Mesenchymal stem cell (in vitro differentiated cells and primary cell): ENCODE measurements at regions not wholly inside any gene's neighbourhood (a gene's known extent, or its start where the extent isn't known, plus 50 kb on each side); places are given as distances from the start of the nearest gene placed in this dataset.

Source experiments
- DNase-seq: peaks from one replicate; pipeline ENCODE4 v3.0.0-alpha.2; 2013
- H2AFZ ChIP-seq: one replicate; pipeline ENCODE4 v1.6.1; 2013; ENCODE audit warnings: low read depth, mild to moderate bottlenecking, control low read depth, inconsistent platforms, low read length, moderate library complexity
- H2AK5ac ChIP-seq: 2 replicates; pipeline ENCODE4 v1.6.1; 2013; ENCODE audit warnings: low read length, moderate library complexity, mild to moderate bottlenecking, inconsistent platforms; ENCODE audit not compliant: severe bottlenecking
- H2BK120ac ChIP-seq: one replicate; pipeline ENCODE4 v1.6.1; 2013; ENCODE audit warnings: low read depth, mild to moderate bottlenecking, inconsistent platforms, low read length, moderate library complexity
- H2BK12ac ChIP-seq, 2 experiments: one replicate each; pipeline ENCODE4 v1.6.1; 2013; ENCODE audit warnings: inconsistent platforms in 2 of 2, low read length in 2 of 2, mild to moderate bottlenecking in 2 of 2, moderate library complexity in 2 of 2, control low read depth in 1 of 2
- H2BK15ac ChIP-seq: one replicate; pipeline ENCODE4 v1.6.1; 2013; ENCODE audit warnings: mild to moderate bottlenecking, low read depth, inconsistent platforms; ENCODE audit not compliant: poor library complexity, severe bottlenecking
- H2BK5ac ChIP-seq: 2 replicates; pipeline ENCODE4 v1.6.1; 2013; ENCODE audit warnings: low read depth, mild to moderate bottlenecking, low read length, control low read depth, inconsistent platforms; ENCODE audit not compliant: poor library complexity, severe bottlenecking
- H3K14ac ChIP-seq, 2 experiments: one replicate each; pipeline ENCODE4 v1.6.1; 2013; ENCODE audit warnings: inconsistent platforms in 2 of 2, low read length in 2 of 2, control low read depth in 1 of 2, mild to moderate bottlenecking in 1 of 2, moderate library complexity in 1 of 2
- H3K18ac ChIP-seq, 2 experiments: one replicate each; pipeline ENCODE4 v1.6.1; 2013; ENCODE audit warnings: inconsistent platforms in 2 of 2, low read length in 2 of 2, control low read depth in 1 of 2, low read depth in 1 of 2, mild to moderate bottlenecking in 1 of 2
- H3K23ac ChIP-seq, 2 experiments: one replicate each; pipeline ENCODE4 v1.6.1; 2013; ENCODE audit warnings: inconsistent platforms in 2 of 2, low read length in 2 of 2, mild to moderate bottlenecking in 2 of 2, moderate library complexity in 2 of 2, control low read depth in 1 of 2
- H3K27ac ChIP-seq: 2 replicates; pipeline ENCODE4 v1.5.1; 2013; ENCODE audit warnings: mild to moderate bottlenecking, moderate library complexity, low read length, control low read depth, inconsistent platforms; ENCODE audit not compliant: poor library complexity, severe bottlenecking
- H3K27me3 ChIP-seq, 2 experiments: 2 replicates each; pipeline versions ENCODE4 v1.6.1 to v1.7.0; 2013; ENCODE audit warnings: low read length in 2 of 2, mild to moderate bottlenecking in 2 of 2, moderate library complexity in 2 of 2, control low read depth in 1 of 2, inconsistent platforms in 1 of 2; ENCODE audit not compliant: control insufficient read depth in 1 of 2, insufficient read depth in 1 of 2
- H3K36me3 ChIP-seq, 2 experiments: 2 replicates each; pipeline versions ENCODE4 v1.6.1 to v1.7.0; 2013; ENCODE audit warnings: low read length in 2 of 2, control low read depth in 1 of 2, inconsistent platforms in 1 of 2, low read depth in 1 of 2, mild to moderate bottlenecking in 1 of 2; ENCODE audit not compliant: insufficient read depth in 2 of 2, control insufficient read depth in 1 of 2
- H3K4ac ChIP-seq, 2 experiments: one replicate each; pipeline ENCODE4 v1.6.1; 2013; ENCODE audit warnings: inconsistent platforms in 2 of 2, low read length in 2 of 2, mild to moderate bottlenecking in 2 of 2, moderate library complexity in 2 of 2, control low read depth in 1 of 2, low read depth in 1 of 2
- H3K4me1 ChIP-seq: 2 replicates; pipeline ENCODE4 v1.6.1; 2013; ENCODE audit warnings: low read depth, low read length, control low read depth; ENCODE audit not compliant: control insufficient read depth, insufficient read depth
- H3K4me2 ChIP-seq: 2 replicates; pipeline ENCODE4 v1.6.1; 2013; ENCODE audit warnings: low read length, mild to moderate bottlenecking, inconsistent platforms; ENCODE audit not compliant: poor library complexity, severe bottlenecking
- H3K4me3 ChIP-seq, 2 experiments: 2 replicates each; pipeline versions ENCODE4 v1.5.1 to v1.7.0; 2013; ENCODE audit warnings: low read length in 2 of 2, mild to moderate bottlenecking in 2 of 2, control low read depth in 1 of 2, low read depth in 1 of 2; ENCODE audit not compliant: insufficient read depth in 1 of 2
- H3K79me1 ChIP-seq: replicated peaks from 2 replicates; pipeline ENCODE4 v1.6.1; 2013; ENCODE audit warnings: mild to moderate bottlenecking, control low read depth, low read length, inconsistent platforms; ENCODE audit not compliant: poor library complexity, severe bottlenecking
- H3K9ac ChIP-seq: 2 replicates; pipeline ENCODE4 v1.7.0; 2013; ENCODE audit warnings: mild to moderate bottlenecking, low read length, moderate library complexity
- H3K9me3 ChIP-seq: 2 replicates; pipeline ENCODE4 v1.7.0; 2013; ENCODE audit warnings: mild to moderate bottlenecking, low read length; ENCODE audit not compliant: control insufficient read depth
- H4K8ac ChIP-seq: one replicate; pipeline ENCODE4 v1.6.1; 2013; ENCODE audit warnings: inconsistent platforms, mild to moderate bottlenecking, low read length, moderate library complexity
- H4K91ac ChIP-seq: one replicate; pipeline ENCODE4 v1.6.1; 2013; ENCODE audit warnings: mild to moderate bottlenecking, low read length, inconsistent platforms
- WGBS: methylation state at CpG from one replicate; pipeline ENCODE4 v1.1.7; 2013; ENCODE audit warnings: mixed read lengths; 5-methylcytosine and 5-hydroxymethylcytosine counted together

DNA sequence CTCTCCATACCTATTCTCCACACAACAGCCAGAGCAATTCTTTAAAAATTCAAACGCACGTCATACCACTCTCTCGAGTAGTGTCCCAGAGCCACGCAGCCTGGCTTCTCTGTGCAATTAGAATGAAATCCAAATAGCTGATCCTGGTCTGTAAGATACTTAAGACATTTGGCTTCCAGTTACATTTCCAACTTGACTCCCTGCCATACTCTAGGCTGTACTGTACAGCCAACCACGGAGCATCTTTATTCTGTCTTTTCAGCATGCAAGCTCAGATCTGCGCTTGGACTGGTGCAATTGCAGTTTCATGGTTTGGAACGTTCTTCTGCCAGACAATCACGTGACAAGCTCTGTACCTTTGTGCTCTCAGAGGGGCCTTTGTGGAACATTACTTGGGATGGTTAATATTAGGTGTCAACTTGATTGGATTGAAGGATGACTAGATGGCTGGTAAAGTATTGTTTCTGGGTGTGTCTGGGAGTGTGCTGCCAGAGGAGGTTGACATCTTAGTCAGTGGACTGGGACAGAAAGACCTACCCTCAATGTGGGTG lies 325.6 kb downstream of the SOX11 start:
- no peak overlapping the region for H3K4ac ChIP-seq
- no peak overlapping the region for H2AK5ac ChIP-seq
- H3K23ac ChIP-seq = no peak overlapping the region
- H4K91ac ChIP-seq = no peak overlapping the region
- H3K14ac ChIP-seq = no peak overlapping the region
- no peak overlapping the region for H4K8ac ChIP-seq
- no peak for DNase-seq
- no peak overlapping the region for H2BK12ac ChIP-seq
- H3K9ac ChIP-seq = no peak overlapping the region
- 87% methylated on average over 8 of the region's 8 CpGs for WGBS
- no peak overlapping the region for H3K4me2 ChIP-seq
- H3K4me3 ChIP-seq = no peak overlapping the region
- no peak overlapping the region for H2BK5ac ChIP-seq
- H3K36me3 ChIP-seq = no peaks in the 10 kb centered on the region
- no peaks in the 10 kb centered on the region for H3K79me1 ChIP-seq
- no peaks in the 10 kb centered on the region for H3K27me3 ChIP-seq
- H2BK120ac ChIP-seq = no peak overlapping the region
- H3K27ac ChIP-seq = no peak overlapping the region
- H3K4me1 ChIP-seq = no peaks in the 10 kb centered on the region
- no peaks in the 10 kb centered on the region for H3K9me3 ChIP-seq
- no peak overlapping the region for H3K18ac ChIP-seq
- H2BK15ac ChIP-seq = no peak overlapping the region
- no peak overlapping the region for H2AFZ ChIP-seq

DNA sequence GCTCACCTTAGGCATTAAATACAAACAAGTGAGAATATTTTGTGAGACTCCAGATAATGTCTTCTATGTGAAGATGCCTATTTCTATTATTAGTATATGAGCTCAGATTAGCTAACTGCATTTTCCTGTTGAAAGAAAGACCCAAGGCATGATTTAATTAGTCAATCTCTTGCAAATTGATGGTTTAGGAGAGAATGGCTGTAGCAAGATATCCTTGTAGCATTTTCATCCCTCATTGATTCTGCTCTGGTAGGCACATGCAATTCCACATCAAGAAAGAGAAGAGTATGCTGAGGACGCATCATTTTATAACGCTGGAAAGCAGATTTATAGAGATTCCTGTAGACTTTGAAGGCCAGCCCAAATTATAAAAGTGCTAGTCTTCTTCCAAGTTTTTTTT lies 332.0 kb downstream of the SOX11 start:
- Histone ChIP-seq H3K23ac (no peak overlapping the region), H3K36me3 (no peaks in the 10 kb centered on the region), H3K27me3 (no peaks in the 10 kb centered on the region), H2BK15ac (no peak overlapping the region), H2AK5ac (no peak overlapping the region), H3K9ac (no peak overlapping the region), H3K14ac (no peak overlapping the region), H2BK12ac (no peak overlapping the region), H2BK120ac (no peak overlapping the region), H2BK5ac (no peak overlapping the region), H3K9me3 (peaks cover 3% of the 10 kb centered on the region), H3K18ac (no peak overlapping the region), H3K4me2 (no peak overlapping the region), H3K4me3 (no peak overlapping the region), H3K4me1 (no peaks in the 10 kb centered on the region), H3K4ac (no peak overlapping the region), H4K91ac (no peak overlapping the region), H2AFZ (no peak overlapping the region), H3K27ac (no peak overlapping the region), H3K79me1 (no peaks in the 10 kb centered on the region), H4K8ac (no peak overlapping the region)
- no peak for DNase-seq
- WGBS = no CpG with 5 or more reads among the region's 2 CpGs

DNA sequence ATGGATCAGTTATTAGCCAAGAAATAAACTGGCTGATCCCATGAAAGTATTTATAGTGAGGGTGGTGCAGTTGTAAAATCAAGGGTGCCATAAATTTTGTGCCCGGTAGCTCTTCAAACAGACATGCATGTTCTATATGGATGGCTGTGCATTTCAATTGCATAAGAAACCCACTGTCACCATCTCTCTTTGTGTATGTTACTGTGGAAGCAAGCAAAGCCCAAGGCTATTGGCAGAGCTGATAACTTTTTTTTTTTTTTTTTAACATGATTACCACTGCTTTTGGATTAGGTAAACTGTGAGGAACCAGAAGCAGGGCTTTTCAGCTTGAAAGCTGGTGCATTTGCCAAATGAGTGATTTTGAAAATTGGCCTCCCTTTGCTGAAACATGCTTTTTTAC lies 332.6 kb downstream of the SOX11 start:
- Histone ChIP-seq H3K9ac (no peak overlapping the region), H3K23ac (no peak overlapping the region), H3K18ac (no peak overlapping the region), H3K4me3 (no peak overlapping the region), H3K36me3 (no peaks in the 10 kb centered on the region), H4K91ac (no peak overlapping the region), H3K27ac (no peak overlapping the region), H3K14ac (no peak overlapping the region), H2BK12ac (no peak overlapping the region), H2BK120ac (no peak overlapping the region), H2AFZ (no peak overlapping the region), H3K79me1 (no peaks in the 10 kb centered on the region), H3K4me1 (no peaks in the 10 kb centered on the region), H2BK5ac (no peak overlapping the region), H4K8ac (no peak overlapping the region), H2AK5ac (no peak overlapping the region), H3K4me2 (no peak overlapping the region), H3K4ac (no peak overlapping the region), H3K9me3 (peaks cover 3% of the 10 kb centered on the region), H3K27me3 (no peaks in the 10 kb centered on the region), H2BK15ac (no peak overlapping the region)
- no peak for DNase-seq
- WGBS = 89% methylated on average over 1 of the region's 1 CpG

DNA sequence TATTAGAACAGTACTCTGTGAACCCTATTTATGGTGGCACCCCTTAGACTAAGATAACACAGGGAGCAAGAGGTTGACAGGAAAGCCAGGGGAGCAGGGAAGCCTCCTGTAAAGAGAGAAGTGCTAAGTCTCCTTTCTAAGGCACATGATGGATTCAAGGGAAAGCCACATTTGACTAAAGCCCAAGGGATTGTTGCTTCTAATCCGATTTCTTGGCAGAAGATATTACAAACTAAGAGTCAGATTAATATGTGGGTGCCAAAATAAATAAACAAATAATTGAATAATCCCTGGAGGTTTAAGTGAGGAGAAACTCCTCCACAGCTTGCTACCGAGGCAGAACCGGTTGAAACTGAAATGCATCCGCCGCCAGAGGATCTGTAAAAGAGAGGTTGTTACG lies 333.2 kb downstream of the SOX11 start:
- no peak overlapping the region for H3K27ac ChIP-seq

More for the DNA sequence above, 333.2 kb downstream of the SOX11 start:
- Histone ChIP-seq H3K4ac (no peak overlapping the region), H3K4me1 (no peaks in the 10 kb centered on the region), H3K27me3 (no peaks in the 10 kb centered on the region), H3K4me2 (no peak overlapping the region), H3K14ac (no peak overlapping the region), H2AK5ac (no peak overlapping the region), H4K91ac (no peak overlapping the region), H4K8ac (no peak overlapping the region), H2BK5ac (no peak overlapping the region), H2AFZ (no peak overlapping the region), H3K9ac (no peak overlapping the region), H3K23ac (no peak overlapping the region), H2BK12ac (no peak overlapping the region), H2BK120ac (no peak overlapping the region), H2BK15ac (no peak overlapping the region), H3K79me1 (no peaks in the 10 kb centered on the region), H3K9me3 (peaks cover 3% of the 10 kb centered on the region), H3K4me3 (no peak overlapping the region), H3K18ac (no peak overlapping the region), H3K36me3 (no peaks in the 10 kb centered on the region)
- no peak for DNase-seq
- WGBS = 91% methylated on average over 5 of the region's 6 CpGs
